ENCODE measurements at regions not wholly inside any gene's neighbourhood (a gene's known extent, or its start where the extent isn't known, plus 50 kb on each side); places are given as distances from the start of the nearest gene placed in this dataset.

DNA sequence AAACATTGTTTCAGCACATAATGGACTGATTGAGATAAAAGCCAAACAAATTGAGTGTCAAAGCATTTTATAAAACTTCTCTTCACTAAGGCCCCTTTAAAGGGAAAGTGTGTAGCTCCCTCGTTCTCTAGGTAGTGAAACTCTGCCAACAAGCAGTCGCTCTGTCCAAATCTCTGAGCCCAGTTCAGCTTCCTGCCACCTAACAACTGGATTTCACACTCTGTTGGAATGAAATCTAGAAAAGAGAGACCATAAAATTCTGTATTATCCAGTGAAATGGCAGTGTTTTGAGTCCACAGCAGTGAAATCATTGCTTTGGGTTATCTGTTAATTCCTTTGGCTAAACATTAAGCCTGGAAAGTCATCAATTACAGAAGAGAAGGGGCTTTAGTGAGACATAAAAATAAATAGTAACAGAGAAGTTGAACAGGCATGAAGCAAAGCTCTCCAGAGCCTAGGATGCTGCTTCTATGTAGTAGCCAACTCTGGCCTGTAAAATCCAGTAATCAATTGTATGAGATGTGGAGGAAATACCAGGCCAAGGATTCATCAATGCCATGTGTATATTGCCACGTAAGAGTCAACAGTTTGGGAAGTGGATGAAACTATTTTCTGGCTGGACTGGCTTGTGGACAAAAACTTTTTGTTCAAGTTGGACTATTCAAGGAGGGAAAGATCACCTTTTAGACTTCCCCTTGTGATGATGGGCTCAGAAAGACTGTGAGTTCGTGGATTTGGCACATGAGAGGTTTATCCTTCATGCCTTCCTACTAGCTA is 122.5 kb downstream of the WIF1 start:
- Histone ChIP-seq H3K27ac (ENCODE audit: insufficient read length, low read depth, low read length) (no peak overlapping the region), H3K4me1 (ENCODE audit: insufficient read depth, low read length) (peaks cover 2% of the 10 kb centered on the region; the same call in 1 of the 2 replicates), H3K79me2 (ENCODE audit: insufficient read depth, low read length) (no peaks in the 10 kb centered on the region), H4K5ac (ENCODE audit: insufficient read length, low read depth, low read length) (no peak overlapping the region), H4K91ac (ENCODE audit: insufficient read length, low read depth, low read length) (no peak overlapping the region), H3K23ac (ENCODE audit: insufficient read length, low read depth, low read length) (no peak overlapping the region), H2BK120ac (ENCODE audit: low read depth, low read length, poor library complexity, severe bottlenecking) (no peak overlapping the region), H4K20me1 (ENCODE audit: control insufficient read depth, insufficient read depth, insufficient read length) (no peaks in the 10 kb centered on the region), H4K8ac (replicated peaks; ENCODE audit: insufficient read length, low read depth, low read length) (no peak overlapping the region), H3K79me1 (ENCODE audit: insufficient read depth, low read depth, low read length, poor library complexity, severe bottlenecking) (no peaks in the 10 kb centered on the region), H2BK15ac (ENCODE audit: low read depth, low read length) (no peak overlapping the region), H3K9ac (ENCODE audit: extremely low read depth, insufficient read length, low read length) (no peak overlapping the region), H3T11ph (ENCODE audit: low read length) (no peak overlapping the region), H2BK12ac (ENCODE audit: insufficient read length, low read depth, low read length) (no peak overlapping the region), H3K56ac (ENCODE audit: insufficient read length, low read depth, low read length) (no peak overlapping the region), H3K9me3 (ENCODE audit: control insufficient read depth, low read depth, low read length) (peaks cover 9% of the 10 kb centered on the region), H3K14ac (ENCODE audit: insufficient read depth, low read length) (no peak overlapping the region), H3K18ac (ENCODE audit: insufficient read length, low read depth, low read length) (no peak overlapping the region), H2BK20ac (ENCODE audit: low read depth, low read length, poor library complexity, severe bottlenecking) (no peak overlapping the region), H2AK5ac (ENCODE audit: insufficient read length, low read length) (no peak overlapping the region), H3K4me2 (ENCODE audit: insufficient read depth, insufficient read length, low read length) (no peak overlapping the region), H3K27me3 (ENCODE audit: insufficient read depth, low read length) (no peaks in the 10 kb centered on the region; the same call in 1 of the 2 replicates), H3K4ac (ENCODE audit: low read depth, low read length) (no peak overlapping the region), H3K23me2 (ENCODE audit: insufficient read length, low read depth, low read length, poor library complexity, severe bottlenecking) (no peaks in the 10 kb centered on the region), H2BK5ac (ENCODE audit: insufficient read length, low read length) (no peak overlapping the region), H2AFZ (ENCODE audit: low read length) (no peak overlapping the region)
- Mint-ChIP-seq H3K9me3 (peaks cover 17 to 25% of the 10 kb centered on the region in 2 experiments), H3K36me3 (ENCODE audit: insufficient read depth in 1 of 3, low read depth in 3 of 3) (peaks cover 10 to 21% (median 17%) of the 10 kb centered on the region in 3 experiments), H3K27me3 (ENCODE audit: low read depth) (peaks cover 26% of the 10 kb centered on the region), H3K27ac (no peak overlapping the region), H3K4me3 (no peak overlapping the region), H3K4me1 (peaks cover 22 to 34% of the 10 kb centered on the region in 2 experiments)
- no peak for DNase-seq
- TF ChIP-seq, protein P1, sequence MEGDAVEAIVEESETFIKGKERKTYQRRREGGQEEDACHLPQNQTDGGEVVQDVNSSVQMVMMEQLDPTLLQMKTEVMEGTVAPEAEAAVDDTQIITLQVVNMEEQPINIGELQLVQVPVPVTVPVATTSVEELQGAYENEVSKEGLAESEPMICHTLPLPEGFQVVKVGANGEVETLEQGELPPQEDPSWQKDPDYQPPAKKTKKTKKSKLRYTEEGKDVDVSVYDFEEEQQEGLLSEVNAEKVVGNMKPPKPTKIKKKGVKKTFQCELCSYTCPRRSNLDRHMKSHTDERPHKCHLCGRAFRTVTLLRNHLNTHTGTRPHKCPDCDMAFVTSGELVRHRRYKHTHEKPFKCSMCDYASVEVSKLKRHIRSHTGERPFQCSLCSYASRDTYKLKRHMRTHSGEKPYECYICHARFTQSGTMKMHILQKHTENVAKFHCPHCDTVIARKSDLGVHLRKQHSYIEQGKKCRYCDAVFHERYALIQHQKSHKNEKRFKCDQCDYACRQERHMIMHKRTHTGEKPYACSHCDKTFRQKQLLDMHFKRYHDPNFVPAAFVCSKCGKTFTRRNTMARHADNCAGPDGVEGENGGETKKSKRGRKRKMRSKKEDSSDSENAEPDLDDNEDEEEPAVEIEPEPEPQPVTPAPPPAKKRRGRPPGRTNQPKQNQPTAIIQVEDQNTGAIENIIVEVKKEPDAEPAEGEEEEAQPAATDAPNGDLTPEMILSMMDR (conservative IDR thresholded peaks at IDR 0.05): no peak
- WGBS (ENCODE audit: extremely low coverage, insufficient read length, low lambda C conversion rate): no CpG with 5 or more reads among the region's 4 CpGs
